Panc1 (cell line): ENCODE measurements at regions not wholly inside any gene's neighbourhood (a gene's known extent, or its start where the extent isn't known, plus 50 kb on each side); places are given as distances from the start of the nearest gene placed in this dataset.

Experiments
- CTCF ChIP-seq: fragments of 450-650 bp; IDR thresholded peaks from 2 replicates; pipeline ENCODE4 v1.5.1; 2017; ENCODE audit warnings: mild to moderate bottlenecking
- REST ChIP-seq, 2 experiments: IDR thresholded peaks; 2 replicates each; pipeline ENCODE4 v1.6.1; 2011 to 2012; ENCODE audit warnings: low read depth in 2 of 2, control low read depth in 1 of 2, low read length in 1 of 2, mild to moderate bottlenecking in 1 of 2, moderate library complexity in 1 of 2; ENCODE audit not compliant: insufficient read depth in 1 of 2

GRCh38 chr17:77618731-77619130 is 339.8 kb upstream of the TNRC6C start:
- TF ChIP-seq CTCF, result no peak
- no peak for TF ChIP-seq REST (IDR thresholded peaks at IDR 0.05; ENCODE audit: insufficient read depth in 1 of 2, low read depth in 2 of 2, low read length in 1 of 2)
